ENCODE measurements at regions not wholly inside any gene's neighbourhood (a gene's known extent, or its start where the extent isn't known, plus 50 kb on each side); places are given as distances from the start of the nearest gene placed in this dataset.

DNA sequence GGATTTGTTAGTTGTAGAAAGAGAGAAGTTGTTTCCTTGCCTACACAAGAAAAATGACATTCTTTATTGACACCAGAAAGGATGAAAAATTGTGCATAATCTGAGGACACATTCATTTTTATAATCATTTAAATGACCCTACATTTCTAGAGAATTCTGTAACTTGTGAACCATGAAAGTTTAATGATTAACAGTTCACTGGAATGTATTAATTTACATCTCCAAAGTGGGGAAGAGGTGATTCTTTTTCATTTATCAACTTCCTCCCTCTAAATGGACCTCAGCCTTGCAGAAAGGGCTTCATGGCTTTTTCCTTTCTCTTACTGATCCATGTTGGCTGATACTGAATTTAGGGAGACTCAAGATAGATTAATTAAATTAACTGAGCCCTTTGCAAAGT is 565.2 kb upstream of the LINC00305 start:
- Histone ChIP-seq H3K27me3 (no peaks in the 10 kb centered on the region), H3K27ac (no peak overlapping the region), H3K4me1 (no peaks in the 10 kb centered on the region), H3K4me3 (no peak overlapping the region), H3K36me3 (no peaks in the 10 kb centered on the region), H3K9me3 (no peaks in the 10 kb centered on the region)
- TF ChIP-seq, protein P1, sequence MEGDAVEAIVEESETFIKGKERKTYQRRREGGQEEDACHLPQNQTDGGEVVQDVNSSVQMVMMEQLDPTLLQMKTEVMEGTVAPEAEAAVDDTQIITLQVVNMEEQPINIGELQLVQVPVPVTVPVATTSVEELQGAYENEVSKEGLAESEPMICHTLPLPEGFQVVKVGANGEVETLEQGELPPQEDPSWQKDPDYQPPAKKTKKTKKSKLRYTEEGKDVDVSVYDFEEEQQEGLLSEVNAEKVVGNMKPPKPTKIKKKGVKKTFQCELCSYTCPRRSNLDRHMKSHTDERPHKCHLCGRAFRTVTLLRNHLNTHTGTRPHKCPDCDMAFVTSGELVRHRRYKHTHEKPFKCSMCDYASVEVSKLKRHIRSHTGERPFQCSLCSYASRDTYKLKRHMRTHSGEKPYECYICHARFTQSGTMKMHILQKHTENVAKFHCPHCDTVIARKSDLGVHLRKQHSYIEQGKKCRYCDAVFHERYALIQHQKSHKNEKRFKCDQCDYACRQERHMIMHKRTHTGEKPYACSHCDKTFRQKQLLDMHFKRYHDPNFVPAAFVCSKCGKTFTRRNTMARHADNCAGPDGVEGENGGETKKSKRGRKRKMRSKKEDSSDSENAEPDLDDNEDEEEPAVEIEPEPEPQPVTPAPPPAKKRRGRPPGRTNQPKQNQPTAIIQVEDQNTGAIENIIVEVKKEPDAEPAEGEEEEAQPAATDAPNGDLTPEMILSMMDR (IDR thresholded peaks at IDR 0.05) = no peak
- TF ChIP-seq POLR2A (IDR thresholded peaks at IDR 0.05) = no peak
- DNase-seq = no peak

DNA sequence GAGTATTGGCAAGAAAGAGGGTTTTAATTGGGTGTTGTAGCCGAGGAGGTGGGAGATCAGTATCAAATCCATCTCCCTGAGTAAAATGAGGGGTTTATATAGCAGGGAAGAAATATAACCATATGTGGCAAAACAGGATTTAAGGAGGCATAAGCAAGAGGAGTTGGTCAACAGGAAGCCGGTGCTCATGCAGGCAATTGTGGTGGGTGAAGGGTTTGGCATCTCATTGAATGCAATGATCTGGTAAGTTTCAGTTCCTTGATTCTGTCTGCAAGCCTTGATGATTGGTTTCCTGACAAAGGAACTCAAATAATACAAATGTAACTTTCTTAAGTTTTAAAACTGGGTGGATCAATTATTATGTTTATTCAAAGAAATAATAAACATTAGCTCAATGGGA is 564.4 kb upstream of the LINC00305 start:
- DNase-seq = peak in 2 of 3 donors; percentile 43 to 54

DNA sequence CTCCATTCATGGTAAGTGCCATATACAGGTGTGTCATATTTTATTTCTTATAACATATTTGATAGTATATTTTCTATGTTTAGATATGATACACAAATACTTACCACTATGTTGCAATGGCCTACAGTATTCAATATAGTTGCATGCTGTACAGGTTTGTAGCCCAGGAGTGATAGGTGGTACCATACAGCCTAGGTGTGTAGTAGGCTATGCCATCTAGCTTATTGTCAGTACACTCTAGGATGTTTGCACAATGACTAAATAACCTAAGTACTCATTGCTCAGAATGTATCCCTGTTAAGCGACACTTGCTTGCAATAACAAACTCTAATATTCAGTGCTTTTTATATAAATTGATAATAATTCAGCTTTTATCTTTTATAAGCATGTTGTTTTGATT is 563.1 kb upstream of the LINC00305 start:
- no peaks in the 10 kb centered on the region for H3K36me3 ChIP-seq
- DNase-seq = no peak
- H3K4me3 ChIP-seq = no peak overlapping the region
- no peak overlapping the region for H3K27ac ChIP-seq
- H3K27me3 ChIP-seq = no peaks in the 10 kb centered on the region
- no peaks in the 10 kb centered on the region for H3K9me3 ChIP-seq
- no peak for TF ChIP-seq POLR2A (IDR thresholded peaks at IDR 0.05)
- TF ChIP-seq, protein P1 (IDR thresholded peaks at IDR 0.05) = no peak
- no peaks in the 10 kb centered on the region for H3K4me1 ChIP-seq

More for the DNA sequence above, 564.4 kb upstream of the LINC00305 start:
- H3K4me1 ChIP-seq = no peaks in the 10 kb centered on the region
- H3K27me3 ChIP-seq = no peaks in the 10 kb centered on the region
- no peaks in the 10 kb centered on the region for H3K36me3 ChIP-seq
- H3K9me3 ChIP-seq = no peaks in the 10 kb centered on the region
- no peak overlapping the region for H3K4me3 ChIP-seq
- no peak for TF ChIP-seq POLR2A (IDR thresholded peaks at IDR 0.05)
- TF ChIP-seq, protein P1 (IDR thresholded peaks at IDR 0.05) = no peak
- peak overlapping the region in 1 of 4 donors; percentile 18 for H3K27ac ChIP-seq

DNA sequence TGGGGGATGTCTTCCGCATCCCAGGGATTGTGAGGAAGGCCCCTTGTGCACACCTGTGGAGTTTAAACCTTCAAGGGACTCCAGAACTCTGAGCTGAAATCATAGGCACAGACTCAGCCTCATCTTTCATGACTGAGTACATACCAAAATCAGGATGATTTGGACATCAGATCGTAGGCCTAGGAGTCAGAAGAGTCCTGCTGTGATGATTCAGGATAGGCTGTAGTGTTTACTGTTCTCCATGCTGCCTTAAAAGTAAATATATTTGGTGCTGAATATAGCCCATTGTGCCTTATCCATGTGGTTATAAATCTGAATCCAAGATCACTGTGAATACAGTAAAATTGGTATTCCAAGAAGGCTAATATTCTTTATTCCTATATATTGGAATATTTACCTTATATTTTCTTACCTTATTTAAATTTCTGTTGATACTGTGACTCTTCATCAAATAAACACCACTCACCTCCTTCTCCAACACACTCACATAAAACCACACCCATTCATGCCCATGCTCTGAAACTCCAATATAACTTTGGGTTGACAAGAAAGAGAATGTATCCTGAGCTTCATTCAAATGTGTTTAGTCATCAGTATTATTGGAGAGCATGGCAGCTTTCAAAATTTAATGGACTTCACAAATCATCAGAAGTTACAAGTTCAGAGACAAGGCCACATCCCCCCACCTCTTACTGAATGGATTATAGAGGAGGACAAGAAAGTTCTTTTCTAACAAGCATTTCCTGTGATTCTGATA is 561.4 kb upstream of the LINC00305 start:
- no peak for DNase-seq
- no peaks in the 10 kb centered on the region for H3K9me3 ChIP-seq
- no peak overlapping the region for H3K4me3 ChIP-seq
- H3K27ac ChIP-seq = no peak overlapping the region
- no peak for TF ChIP-seq POLR2A (IDR thresholded peaks at IDR 0.05)
- TF ChIP-seq, protein P1 (IDR thresholded peaks at IDR 0.05) = no peak
- H3K4me1 ChIP-seq = no peaks in the 10 kb centered on the region
- H3K36me3 ChIP-seq = no peaks in the 10 kb centered on the region
- H3K27me3 ChIP-seq = no peaks in the 10 kb centered on the region

DNA sequence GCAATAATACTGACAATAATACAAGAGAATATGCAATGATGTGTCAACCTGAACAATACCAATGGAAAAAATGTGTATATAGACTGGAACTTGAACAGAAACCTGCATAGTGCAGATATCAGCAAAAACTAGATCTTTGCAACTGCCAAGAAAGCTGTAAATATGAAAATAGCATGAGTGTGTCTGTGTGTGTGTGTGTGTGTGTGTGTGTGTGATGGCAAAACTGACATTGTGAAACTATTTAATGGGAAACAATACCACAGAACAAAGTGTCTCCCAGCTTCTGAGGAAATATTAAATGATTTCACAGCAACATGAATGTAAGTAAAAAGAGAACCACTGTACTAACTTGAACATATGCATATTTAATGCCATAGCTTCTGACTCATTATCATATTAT is 558.2 kb upstream of the LINC00305 start:
- no peaks in the 10 kb centered on the region for H3K36me3 ChIP-seq
- H3K9me3 ChIP-seq = no peaks in the 10 kb centered on the region
- no peak for TF ChIP-seq POLR2A (IDR thresholded peaks at IDR 0.05)
- no peak for DNase-seq
- H3K27me3 ChIP-seq = no peaks in the 10 kb centered on the region
- H3K4me1 ChIP-seq = no peaks in the 10 kb centered on the region
- no peak overlapping the region for H3K4me3 ChIP-seq
- no peak overlapping the region for H3K27ac ChIP-seq

DNA sequence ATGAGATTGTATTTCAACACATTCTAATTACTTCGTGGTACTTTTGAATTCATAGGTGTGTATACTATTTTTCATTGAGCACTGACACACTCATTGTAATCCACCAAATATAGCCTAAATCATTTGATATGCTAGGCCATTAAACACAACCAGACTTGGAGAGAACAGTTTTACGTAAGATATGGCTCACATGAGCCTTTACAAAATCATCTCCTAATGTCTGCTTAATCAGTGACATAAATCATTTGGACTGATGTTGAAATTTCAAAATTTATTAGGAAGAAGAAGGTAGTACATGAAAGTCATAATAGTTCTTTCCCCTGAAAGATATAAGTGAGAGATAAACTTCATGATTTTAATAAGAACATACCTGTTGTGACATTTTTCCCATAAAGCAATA is 550.2 kb upstream of the LINC00305 start:
- Histone ChIP-seq H3K4me1 (no peaks in the 10 kb centered on the region), H3K27me3 (no peaks in the 10 kb centered on the region), H3K9me3 (no peaks in the 10 kb centered on the region), H3K36me3 (no peaks in the 10 kb centered on the region), H3K4me3 (no peak overlapping the region), H3K27ac (no peak overlapping the region)
- TF ChIP-seq, protein P1 (IDR thresholded peaks at IDR 0.05) = no peak
- TF ChIP-seq POLR2A (IDR thresholded peaks at IDR 0.05) = no peak
- DNase-seq = no peak

Data from Peyer's patch (tissue), 4 donors.